ENCODE measurements at regions not wholly inside any gene's neighbourhood (a gene's known extent, or its start where the extent isn't known, plus 50 kb on each side); places are given as distances from the start of the nearest gene placed in this dataset.

DNA sequence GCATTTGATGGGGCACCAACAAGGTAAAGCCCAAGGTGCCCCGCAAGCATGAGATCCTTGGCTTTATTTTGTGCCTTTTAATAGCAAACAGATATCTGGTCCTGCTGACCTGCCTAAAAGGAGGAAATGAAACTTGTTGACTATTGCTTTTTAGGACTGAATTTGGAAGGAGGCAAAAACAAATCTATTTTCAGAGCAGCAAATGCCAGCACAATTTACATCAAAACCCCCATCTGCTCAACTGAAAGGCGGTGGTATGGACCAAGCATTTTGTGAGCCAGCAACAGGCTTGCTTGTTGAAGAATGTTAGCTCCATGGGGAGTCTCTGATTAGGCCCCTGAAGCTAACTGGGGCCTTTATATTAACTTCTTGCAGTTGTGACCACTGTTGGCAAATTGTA lies 192.6 kb upstream of the E2F8 start:
- Histone ChIP-seq H3K27me3 (replicated peaks in 1 of 2; ENCODE audit: control insufficient read depth in 2 of 2, extremely low read depth in 1 of 2, insufficient read depth in 2 of 2, low read length in 1 of 2) (peaks cover 8 to 16% of the 10 kb centered on the region in 2 experiments), H3K9me3 (no peaks in the 10 kb centered on the region), H3K36me3 (ENCODE audit: control insufficient read depth in 2 of 2, extremely low read depth in 1 of 2, insufficient read depth in 1 of 2, low read length in 1 of 2) (no peaks in the 10 kb centered on the region), H3K4me3 (ENCODE audit: control insufficient read depth in 1 of 2, extremely low read depth in 1 of 2, low read length in 1 of 2) (no peak overlapping the region), H3K4me1 (ENCODE audit: control insufficient read depth in 1 of 2, extremely low read depth in 1 of 2, insufficient read depth in 2 of 2, low read length in 2 of 2) (no peaks in the 10 kb centered on the region), H3K27ac (ENCODE audit: low read length) (no peak overlapping the region)
- CTCF ChIA-PET = no interaction called here
- Mint-ChIP-seq H3K4me3 (no peak overlapping the region), H3K36me3 (no peaks in the 10 kb centered on the region), H3K27me3 (peaks cover 10 to 23% of the 10 kb centered on the region in 2 donors), H3K27ac (no peak overlapping the region), H3K9me3 (no peaks in the 10 kb centered on the region), H3K4me1 (no peaks in the 10 kb centered on the region)
- POLR2A ChIA-PET = no interaction called here
- WGBS (ENCODE audit: insufficient coverage) = no CpG with 5 or more reads among the region's 2 CpGs
- ATAC-seq (replicated peaks in 1 of 4) (no peak), DNase-seq (no peak)

GRCh38 chr11:19432370-19433061 lies 191.8 kb upstream of the E2F8 start:
- H3K4me1 Mint-ChIP-seq = no peaks in the 10 kb centered on the region
- H3K27me3 ChIP-seq (replicated peaks in 1 of 2; ENCODE audit: control insufficient read depth in 2 of 2, extremely low read depth in 1 of 2, insufficient read depth in 2 of 2, low read length in 1 of 2) = peaks cover 8 to 16% of the 10 kb centered on the region in 2 experiments
- no peak overlapping the region for H3K27ac Mint-ChIP-seq
- no peak for DNase-seq
- whole genome bisulfite sequencing (ENCODE audit: insufficient coverage) = 29% methylated on average over 2 of the region's 3 CpGs
- ATAC-seq (replicated peaks in 1 of 4) = no peak
- no peak overlapping the region for H3K27ac ChIP-seq (ENCODE audit: low read length)
- H3K27me3 Mint-ChIP-seq = peaks cover 10 to 25% of the 10 kb centered on the region in 2 donors
- CTCF ChIA-PET = no interaction called here
- no peaks in the 10 kb centered on the region for H3K36me3 Mint-ChIP-seq
- no peaks in the 10 kb centered on the region for H3K9me3 Mint-ChIP-seq
- no peak overlapping the region for H3K4me3 ChIP-seq (ENCODE audit: control insufficient read depth in 1 of 2, extremely low read depth in 1 of 2, low read length in 1 of 2)
- no peaks in the 10 kb centered on the region for H3K36me3 ChIP-seq (ENCODE audit: control insufficient read depth in 2 of 2, extremely low read depth in 1 of 2, insufficient read depth in 1 of 2, low read length in 1 of 2)
- POLR2A ChIA-PET = no interaction called here
- no peaks in the 10 kb centered on the region for H3K9me3 ChIP-seq
- H3K4me1 ChIP-seq (ENCODE audit: control insufficient read depth in 1 of 2, extremely low read depth in 1 of 2, insufficient read depth in 2 of 2, low read length in 2 of 2) = no peaks in the 10 kb centered on the region
- no peak overlapping the region for H3K4me3 Mint-ChIP-seq

DNA sequence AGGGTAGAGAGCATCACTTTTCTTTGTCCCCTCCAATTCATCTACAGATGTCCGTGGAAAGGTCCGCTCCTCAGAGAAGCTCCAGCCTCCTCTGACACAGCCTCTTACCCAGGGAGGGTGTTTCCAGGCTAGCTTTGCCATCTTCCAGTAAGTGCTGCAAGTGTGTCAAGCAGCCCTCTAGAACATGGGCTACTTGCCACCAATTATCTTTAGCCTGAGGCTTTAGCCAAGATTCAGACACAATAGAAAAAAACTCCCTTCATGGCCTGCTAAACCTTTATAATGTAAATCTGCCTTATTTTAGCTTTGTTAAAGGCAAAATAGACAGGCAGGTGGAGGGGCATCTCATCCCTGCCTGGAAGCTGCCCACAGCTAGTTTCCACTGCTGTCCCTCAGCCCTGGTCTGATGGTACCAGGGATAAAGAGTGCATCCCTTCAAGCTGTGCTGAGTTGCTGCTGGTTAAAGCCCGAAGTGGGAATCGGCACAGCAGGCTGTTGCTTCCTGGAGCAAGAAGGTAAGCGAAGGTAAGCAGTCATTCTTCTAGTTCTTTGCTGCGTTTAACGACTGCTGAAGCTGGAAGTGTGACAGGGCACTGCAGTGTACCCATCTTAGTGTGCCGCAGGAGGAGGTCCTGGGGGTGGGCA lies 190.1 kb upstream of the E2F8 start:
- Mint-ChIP-seq H3K9me3 (no peaks in the 10 kb centered on the region), H3K4me1 (no peaks in the 10 kb centered on the region), H3K27me3 (peaks cover 19 to 24% of the 10 kb centered on the region in 2 donors), H3K36me3 (no peaks in the 10 kb centered on the region), H3K27ac (no peak overlapping the region), H3K4me3 (no peak overlapping the region)
- ChIA-PET POLR2A (no interaction called here), CTCF (no interaction called here)
- Histone ChIP-seq H3K4me3 (ENCODE audit: control insufficient read depth in 1 of 2, extremely low read depth in 1 of 2, low read length in 1 of 2) (no peak overlapping the region), H3K9me3 (no peaks in the 10 kb centered on the region), H3K27me3 (replicated peaks in 1 of 2; ENCODE audit: control insufficient read depth in 2 of 2, extremely low read depth in 1 of 2, insufficient read depth in 2 of 2, low read length in 1 of 2) (peaks cover 7 to 19% of the 10 kb centered on the region in 2 experiments), H3K4me1 (ENCODE audit: control insufficient read depth in 1 of 2, extremely low read depth in 1 of 2, insufficient read depth in 2 of 2, low read length in 2 of 2) (no peaks in the 10 kb centered on the region), H3K36me3 (ENCODE audit: control insufficient read depth in 2 of 2, extremely low read depth in 1 of 2, insufficient read depth in 1 of 2, low read length in 1 of 2) (no peaks in the 10 kb centered on the region), H3K27ac (ENCODE audit: low read length) (no peak overlapping the region)
- no peak for DNase-seq
- 66% methylated on average over 4 of the region's 8 CpGs for WGBS (ENCODE audit: insufficient coverage)
- no peak for ATAC-seq (replicated peaks in 1 of 4)

GRCh38 chr11:19430346-19430745 lies 189.6 kb upstream of the E2F8 start:
- Mint-ChIP-seq H3K27me3 (peaks cover 23 to 24% of the 10 kb centered on the region in 2 donors), H3K9me3 (no peaks in the 10 kb centered on the region), H3K4me3 (no peak overlapping the region), H3K27ac (no peak overlapping the region), H3K36me3 (no peaks in the 10 kb centered on the region), H3K4me1 (no peaks in the 10 kb centered on the region)
- H3K36me3 ChIP-seq (ENCODE audit: control insufficient read depth in 2 of 2, extremely low read depth in 1 of 2, insufficient read depth in 1 of 2, low read length in 1 of 2) = no peaks in the 10 kb centered on the region
- H3K9me3 ChIP-seq = no peaks in the 10 kb centered on the region
- peaks cover 7 to 19% of the 10 kb centered on the region in 2 experiments for H3K27me3 ChIP-seq (replicated peaks in 1 of 2; ENCODE audit: control insufficient read depth in 2 of 2, extremely low read depth in 1 of 2, insufficient read depth in 2 of 2, low read length in 1 of 2)
- ATAC-seq (replicated peaks in 1 of 4) = no peak
- CTCF ChIA-PET = no interaction called here
- H3K4me1 ChIP-seq (ENCODE audit: control insufficient read depth in 1 of 2, extremely low read depth in 1 of 2, insufficient read depth in 2 of 2, low read length in 2 of 2) = no peaks in the 10 kb centered on the region
- DNase-seq = no peak
- no peak overlapping the region for H3K27ac ChIP-seq (ENCODE audit: low read length)
- no peak overlapping the region for H3K4me3 ChIP-seq (ENCODE audit: control insufficient read depth in 1 of 2, extremely low read depth in 1 of 2, low read length in 1 of 2)
- WGBS (ENCODE audit: insufficient coverage) = 80% methylated on average over 5 of the region's 7 CpGs
- POLR2A ChIA-PET = no interaction called here

DNA sequence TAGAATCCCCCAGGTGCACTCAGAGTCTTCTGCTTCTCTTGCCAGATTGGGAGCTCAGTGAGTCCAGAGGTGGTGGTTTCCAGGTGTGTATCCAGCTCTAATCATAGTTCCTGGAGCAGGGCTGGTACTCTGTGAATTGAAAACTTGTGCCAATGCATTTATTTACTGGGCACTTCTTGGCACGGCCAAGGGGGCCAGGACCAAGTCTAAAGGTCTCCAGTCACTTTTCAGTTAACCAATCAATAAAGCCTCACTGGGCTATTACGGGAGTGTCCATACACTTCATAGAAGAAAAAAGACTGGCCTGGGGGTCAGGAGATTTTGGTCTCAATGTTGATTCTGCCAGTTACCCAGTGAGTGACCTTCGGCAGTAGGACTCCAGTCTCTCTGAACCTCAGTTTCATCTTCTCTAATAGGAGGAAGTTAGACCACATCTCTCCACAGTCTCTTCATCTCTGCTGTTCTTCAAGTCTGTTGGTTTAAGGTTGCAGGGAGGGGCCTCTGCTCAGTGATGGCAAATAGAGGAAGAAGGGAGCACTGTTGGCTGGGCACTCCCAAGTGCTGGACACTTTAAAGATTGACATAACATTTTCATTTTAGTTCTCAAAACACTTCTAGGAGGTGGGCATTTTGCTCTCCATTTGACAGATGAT lies 188.5 kb upstream of the E2F8 start:
- peaks cover 24 to 29% of the 10 kb centered on the region in 2 donors for H3K27me3 Mint-ChIP-seq
- H3K36me3 Mint-ChIP-seq = no peaks in the 10 kb centered on the region
- no peaks in the 10 kb centered on the region for H3K4me1 Mint-ChIP-seq
- Histone ChIP-seq H3K9me3 (no peaks in the 10 kb centered on the region), H3K4me1 (ENCODE audit: control insufficient read depth in 1 of 2, extremely low read depth in 1 of 2, insufficient read depth in 2 of 2, low read length in 2 of 2) (no peaks in the 10 kb centered on the region), H3K27ac (ENCODE audit: low read length) (no peak overlapping the region), H3K27me3 (replicated peaks in 1 of 2; ENCODE audit: control insufficient read depth in 2 of 2, extremely low read depth in 1 of 2, insufficient read depth in 2 of 2, low read length in 1 of 2) (peaks cover 7 to 19% of the 10 kb centered on the region in 2 experiments), H3K4me3 (ENCODE audit: control insufficient read depth in 1 of 2, extremely low read depth in 1 of 2, low read length in 1 of 2) (no peak overlapping the region), H3K36me3 (ENCODE audit: control insufficient read depth in 2 of 2, extremely low read depth in 1 of 2, insufficient read depth in 1 of 2, low read length in 1 of 2) (no peaks in the 10 kb centered on the region)
- DNase-seq (no peak), ATAC-seq (replicated peaks in 1 of 4) (no peak)
- ChIA-PET POLR2A (no interaction called here), CTCF (no interaction called here)
- H3K4me3 Mint-ChIP-seq = no peak overlapping the region
- no CpG with 5 or more reads among the region's 3 CpGs for WGBS (ENCODE audit: insufficient coverage)
- no peaks in the 10 kb centered on the region for H3K9me3 Mint-ChIP-seq
- no peak overlapping the region for H3K27ac Mint-ChIP-seq

GRCh38 chr11:19428206-19429002 lies 187.7 kb upstream of the E2F8 start:
- H3K36me3 Mint-ChIP-seq = no peaks in the 10 kb centered on the region
- peaks cover 24 to 31% of the 10 kb centered on the region in 2 donors for H3K27me3 Mint-ChIP-seq
- no peaks in the 10 kb centered on the region for H3K4me1 Mint-ChIP-seq
- no peaks in the 10 kb centered on the region for H3K9me3 Mint-ChIP-seq
- no peaks in the 10 kb centered on the region for H3K4me1 ChIP-seq (ENCODE audit: control insufficient read depth in 1 of 2, extremely low read depth in 1 of 2, insufficient read depth in 2 of 2, low read length in 2 of 2)
- H3K4me3 ChIP-seq (ENCODE audit: control insufficient read depth in 1 of 2, extremely low read depth in 1 of 2, low read length in 1 of 2) = no peak overlapping the region
- no CpG with 5 or more reads among the region's 8 CpGs for WGBS (ENCODE audit: insufficient coverage)
- no peaks in the 10 kb centered on the region for H3K9me3 ChIP-seq
- no peaks in the 10 kb centered on the region for H3K36me3 ChIP-seq (ENCODE audit: control insufficient read depth in 2 of 2, extremely low read depth in 1 of 2, insufficient read depth in 1 of 2, low read length in 1 of 2)
- CTCF ChIA-PET = no interaction called here
- peaks cover 3 to 19% of the 10 kb centered on the region in 2 experiments for H3K27me3 ChIP-seq (replicated peaks in 1 of 2; ENCODE audit: control insufficient read depth in 2 of 2, extremely low read depth in 1 of 2, insufficient read depth in 2 of 2, low read length in 1 of 2)
- POLR2A ChIA-PET = no interaction called here
- DNase-seq = no peak
- ATAC-seq (replicated peaks in 1 of 4) = no peak
- H3K4me3 Mint-ChIP-seq = no peak overlapping the region
- no peak overlapping the region for H3K27ac ChIP-seq (ENCODE audit: low read length)
- no peak overlapping the region for H3K27ac Mint-ChIP-seq
